ENCODE measurements at regions not wholly inside any gene's neighbourhood (a gene's known extent, or its start where the extent isn't known, plus 50 kb on each side); places are given as distances from the start of the nearest gene placed in this dataset.
"Not testable (repeated sequence)": the region's sequence is repeated elsewhere in the genome, so short reads cannot be mapped to it uniquely, and the experiment has no call there.

- no peak for DNase-seq
These were observed 130.6 kb upstream of the CMC1 start for GRCh38 chr3:28110869-28111268.

- DNase-seq = no peak
These were observed 126.5 kb upstream of the CMC1 start for GRCh38 chr3:28114893-28115292.

GRCh38 chr3:28115316-28115715, 126.1 kb upstream of the CMC1 start:
- no peak for DNase-seq

GRCh38 chr3:28117598-28117997, 123.8 kb upstream of the CMC1 start:
- no peak for DNase-seq

DNA sequence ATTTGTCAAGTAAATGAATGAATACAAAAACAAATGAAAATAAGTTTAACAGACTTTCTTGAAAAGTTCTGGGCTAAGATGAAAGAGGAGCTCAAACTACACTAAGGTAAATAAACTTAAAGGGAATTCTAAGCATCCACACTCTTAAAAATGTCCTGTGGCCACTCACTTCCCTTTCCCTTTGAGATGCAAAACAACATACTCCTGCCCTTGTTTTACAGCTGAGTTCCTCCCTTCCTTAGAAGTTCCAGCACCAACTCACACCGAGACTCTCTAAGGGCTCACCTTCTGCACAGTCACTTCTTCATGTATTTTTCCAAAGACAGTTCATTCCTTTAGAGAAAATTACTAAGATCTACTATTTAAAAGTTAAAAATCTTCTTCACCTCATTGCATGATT, 123.3 kb upstream of the CMC1 start:
- no peak for DNase-seq

- no peak for DNase-seq
These were observed 119.2 kb upstream of the CMC1 start for GRCh38 chr3:28122227-28122626.

GRCh38 chr3:28124882-28125281, 116.5 kb upstream of the CMC1 start:
- no peak for DNase-seq

- DNase-seq = no peak
These were observed 116.1 kb upstream of the CMC1 start for GRCh38 chr3:28125342-28125741.

- no peak for DNase-seq
These were observed 110.6 kb upstream of the CMC1 start for GRCh38 chr3:28130836-28131235.

DNA sequence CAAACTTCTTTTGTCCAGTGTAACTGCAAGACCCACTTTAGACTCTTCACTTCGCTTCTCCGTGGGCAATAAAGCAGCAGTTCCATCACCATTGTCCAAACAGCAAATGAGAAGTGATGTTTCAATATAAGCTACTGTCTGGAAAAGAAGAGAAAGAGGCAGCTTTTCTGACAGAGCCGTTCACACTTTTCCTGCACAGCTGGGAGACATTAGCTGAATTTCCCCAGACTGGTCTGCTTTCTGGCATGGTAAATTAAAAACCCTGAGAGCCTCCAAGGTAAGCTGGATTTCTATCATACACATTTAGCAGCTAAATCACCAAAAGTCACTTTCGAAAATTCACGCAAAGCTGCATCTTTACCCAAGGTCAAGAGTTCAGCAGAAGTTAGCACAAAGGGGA, 108.5 kb upstream of the CMC1 start:
- no peak for DNase-seq

- DNase-seq = no peak
These were observed 107.2 kb upstream of the CMC1 start for GRCh38 chr3:28134198-28134597.

DNA sequence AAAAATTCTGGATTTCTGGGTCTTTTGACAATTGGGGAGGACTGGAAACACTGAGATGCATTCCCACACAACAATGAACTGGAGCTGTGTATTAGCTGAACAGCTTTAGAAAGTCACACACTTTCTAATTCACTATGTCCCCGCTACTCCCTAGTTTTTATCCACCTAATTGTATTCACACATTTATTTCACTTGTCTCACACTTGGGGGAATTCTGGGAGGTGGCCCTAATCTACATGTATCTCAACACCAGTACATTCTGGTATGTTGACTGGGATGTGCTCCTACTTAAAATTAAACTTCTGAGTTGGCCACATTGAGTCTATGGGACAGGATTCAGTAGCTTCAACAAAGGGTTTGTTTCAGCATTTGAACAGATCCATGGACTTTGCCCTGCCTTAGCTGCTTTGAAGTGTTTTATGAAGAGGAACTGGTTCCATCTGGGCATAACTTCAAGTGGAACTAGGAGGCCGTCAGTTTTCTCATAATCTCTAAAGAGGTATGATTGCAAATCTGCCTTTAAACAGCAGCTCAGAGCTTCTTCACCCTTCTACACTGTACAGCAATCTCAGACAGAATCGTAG, 106.5 kb upstream of the CMC1 start:
- DNase-seq = no peak

GRCh38 chr3:28136607-28137216, 104.7 kb upstream of the CMC1 start:
- DNase-seq = no peak

GRCh38 chr3:28138043-28138610, 103.3 kb upstream of the CMC1 start:
- DNase-seq = no peak

DNA sequence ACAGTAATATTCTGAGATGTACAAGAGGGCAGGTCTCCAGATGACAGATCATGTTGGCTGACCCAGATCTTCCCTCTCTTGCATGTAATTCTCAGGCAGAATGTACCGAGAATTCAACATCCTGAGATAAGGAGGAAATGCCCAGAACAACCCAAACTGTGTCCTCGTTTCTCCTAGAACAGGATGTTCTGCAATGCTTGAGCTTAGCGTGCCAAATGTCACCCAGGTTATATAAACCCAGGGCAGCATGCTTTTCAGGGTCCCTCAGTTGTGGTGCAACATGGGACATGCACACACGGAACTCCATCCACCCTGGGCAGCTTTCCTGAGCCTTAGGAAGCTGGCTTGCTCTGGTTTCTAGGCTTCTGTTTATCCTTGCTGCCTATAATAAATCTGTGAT, 102.1 kb upstream of the CMC1 start:
- no peak for DNase-seq

DNA sequence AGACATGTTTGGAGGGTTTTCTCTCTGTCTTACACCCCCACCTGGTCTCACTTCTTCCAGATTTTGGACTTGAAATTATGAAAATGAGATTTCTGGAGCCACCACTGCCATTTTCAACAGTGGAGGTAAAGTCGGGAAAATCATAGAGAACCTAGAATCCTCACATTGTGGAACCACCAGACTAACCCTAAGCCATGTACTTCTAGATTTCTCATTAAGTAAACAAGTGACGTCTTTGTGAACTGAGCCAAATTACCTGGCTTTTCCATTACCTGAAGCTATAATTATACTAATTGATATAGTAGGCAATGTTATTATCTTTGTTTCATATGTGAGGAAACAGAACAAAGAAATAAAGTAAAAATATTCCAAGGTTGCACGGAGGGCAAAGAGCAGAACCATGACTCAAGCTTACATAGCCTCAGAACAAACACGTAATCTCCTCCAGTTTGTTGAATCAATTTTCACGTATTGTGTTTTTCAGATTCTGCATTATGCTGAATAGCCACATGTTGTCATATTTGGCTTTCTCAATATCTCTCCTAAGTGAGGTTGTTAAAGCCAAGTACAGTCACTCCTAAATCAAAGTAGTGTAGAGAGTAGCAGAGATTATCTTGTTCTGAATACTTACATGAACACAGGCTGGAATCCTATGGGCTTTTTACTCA, 101.3 kb upstream of the CMC1 start:
- DNase-seq = no peak

DNA sequence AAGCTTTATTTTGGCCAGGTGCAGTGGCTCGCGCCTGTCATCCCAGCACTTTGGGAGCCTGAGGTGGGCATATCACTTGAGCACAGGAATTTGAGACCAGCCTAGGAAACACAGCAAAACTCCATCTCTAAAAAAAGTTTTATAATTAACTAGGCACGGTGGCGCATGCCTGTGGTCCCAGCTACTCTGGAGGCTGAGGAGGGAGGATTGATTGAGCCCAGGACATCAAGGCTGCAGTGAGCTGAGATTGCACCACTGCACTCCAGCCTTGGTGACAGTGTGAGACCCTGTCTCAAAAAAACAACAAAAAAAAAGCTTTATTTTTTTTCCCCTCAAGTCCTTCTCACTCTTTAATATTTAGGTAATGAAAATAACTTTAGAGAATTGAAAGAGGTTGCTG, 100.8 kb upstream of the CMC1 start:
- no peak for DNase-seq

GRCh38 chr3:28149960-28150359, 91.5 kb upstream of the CMC1 start:
- no peak for DNase-seq

DNA sequence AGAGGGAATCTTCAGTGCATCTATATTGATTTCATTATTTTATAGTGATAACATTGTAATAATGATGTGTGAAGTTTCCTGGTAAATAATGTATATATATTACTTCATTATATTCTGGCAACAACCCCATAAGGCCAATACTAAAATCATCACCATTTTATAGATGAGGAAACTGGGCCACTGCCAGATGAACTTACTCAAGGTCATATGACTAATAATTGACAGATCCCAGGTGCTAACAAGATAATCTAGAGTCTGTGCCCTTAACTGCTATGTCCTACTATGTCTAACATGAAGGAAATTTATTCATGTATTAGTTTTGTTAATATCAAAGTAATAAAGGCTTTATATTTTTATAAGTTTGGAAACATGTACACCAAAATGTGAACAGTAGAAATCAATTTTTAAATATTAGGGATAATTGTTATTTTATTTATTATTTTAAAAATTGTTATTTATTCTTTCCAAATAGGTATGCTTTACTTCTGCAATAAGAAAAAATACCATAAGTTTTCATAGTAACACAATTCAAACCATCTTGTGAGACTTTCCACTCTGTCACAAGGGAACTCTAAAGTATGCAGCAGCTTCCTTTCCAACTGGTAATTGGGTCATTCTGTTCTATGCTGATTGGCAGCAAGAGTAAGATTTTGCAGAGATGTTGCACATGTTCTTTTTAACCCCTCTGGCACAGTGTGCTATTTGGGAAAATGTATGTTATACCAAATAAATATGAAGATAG, 90.8 kb upstream of the CMC1 start:
- DNase-seq = no peak

GRCh38 chr3:28151207-28151550, 90.2 kb upstream of the CMC1 start:
- no peak for DNase-seq

- DNase-seq = no peak
These were observed 89.7 kb upstream of the CMC1 start for GRCh38 chr3:28151608-28152228.

DNA sequence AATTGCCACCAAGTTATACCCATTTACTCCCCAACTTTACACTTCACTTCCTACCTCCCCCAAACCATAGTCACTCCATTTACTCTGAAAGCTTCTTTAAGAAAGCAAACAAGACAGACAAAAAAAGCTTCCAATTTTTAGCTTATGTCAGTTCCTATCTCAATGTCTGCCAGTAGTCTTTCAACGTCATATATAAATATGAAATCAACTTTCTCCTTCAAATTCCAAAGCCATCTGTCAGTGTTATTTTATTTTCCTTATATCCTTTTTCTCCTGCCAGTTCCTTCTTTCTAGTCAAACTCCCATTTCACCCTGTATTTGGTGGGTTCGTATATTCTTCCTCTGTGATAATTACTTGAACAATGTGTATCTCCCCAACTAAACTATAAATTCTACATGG, 85.8 kb upstream of the CMC1 start:
- no peak for DNase-seq

DNA sequence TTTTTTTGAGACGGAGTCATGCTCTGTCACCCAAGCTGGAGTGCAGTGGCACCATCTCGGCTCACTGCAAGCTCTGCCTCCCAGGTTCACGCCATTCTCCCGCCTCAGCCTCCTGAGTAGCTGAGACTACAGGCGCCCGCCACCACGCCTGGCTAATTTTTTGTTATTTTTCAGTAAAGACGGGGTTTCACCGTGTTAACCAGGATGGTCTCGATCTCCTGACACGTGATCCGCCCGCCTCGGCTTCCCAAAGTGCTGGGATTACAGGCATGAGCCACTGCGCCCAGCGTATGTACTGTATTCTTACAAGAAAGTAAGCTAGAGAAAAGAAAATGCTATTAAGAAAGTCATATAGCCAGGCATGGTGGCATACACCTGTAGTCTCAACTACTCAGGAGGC, 84.8 kb upstream of the CMC1 start:
- not testable (repeated sequence) for DNase-seq
